Neural crest cell (in vitro differentiated cells): ENCODE measurements at regions not wholly inside any gene's neighbourhood (a gene's known extent, or its start where the extent isn't known, plus 50 kb on each side); places are given as distances from the start of the nearest gene placed in this dataset.

Source experiments
- DNase-seq: peaks from one replicate; pipeline ENCODE4 v3.0.0; 2021; ENCODE audit warnings: low read depth, mixed read lengths, low spot score
- H3K27ac Mint-ChIP-seq: one replicate; pipeline ENCODE4 v1.8.0; 2021; ENCODE audit warnings: mild to moderate bottlenecking, mixed read lengths; ENCODE audit not compliant: unreplicated experiment
- H3K27me3 Mint-ChIP-seq: 2 replicates; pipeline ENCODE4 v1.8.0; 2021; ENCODE audit warnings: low read depth, mild to moderate bottlenecking, mixed read lengths
- H3K36me3 Mint-ChIP-seq: 2 replicates; pipeline ENCODE4 v1.8.0; 2021; ENCODE audit warnings: low read depth, mild to moderate bottlenecking, mixed read lengths
- H3K4me1 Mint-ChIP-seq: 2 replicates; pipeline ENCODE4 v1.8.0; 2021; ENCODE audit warnings: mixed read lengths
- H3K4me3 Mint-ChIP-seq: one replicate; pipeline ENCODE4 v1.8.0; 2021; ENCODE audit warnings: mild to moderate bottlenecking, mixed read lengths
- H3K9me3 Mint-ChIP-seq: 2 replicates; pipeline ENCODE4 v1.8.0; 2021; ENCODE audit warnings: mixed read lengths
- CTCF ChIP-seq: fragments of 200-600 bp; sonication (generic); conservative IDR thresholded peaks from 2 replicates; pipeline ENCODE4 v1.5.0; 2021; ENCODE audit warnings: antibody characterized with exemption, mild to moderate bottlenecking

- H3K27ac Mint-ChIP-seq = no peak overlapping the region
- H3K4me1 Mint-ChIP-seq = no peaks in the 10 kb centered on the region
- DNase-seq = no peak
- no peaks in the 10 kb centered on the region for H3K27me3 Mint-ChIP-seq
- TF ChIP-seq CTCF = no peak
- H3K9me3 Mint-ChIP-seq = no peaks in the 10 kb centered on the region
- no peaks in the 10 kb centered on the region for H3K36me3 Mint-ChIP-seq
- no peak overlapping the region for H3K4me3 Mint-ChIP-seq
These were observed 1182.4 kb downstream of the HACE1 start for GRCh38 chr6:103677290-103677689.

DNA sequence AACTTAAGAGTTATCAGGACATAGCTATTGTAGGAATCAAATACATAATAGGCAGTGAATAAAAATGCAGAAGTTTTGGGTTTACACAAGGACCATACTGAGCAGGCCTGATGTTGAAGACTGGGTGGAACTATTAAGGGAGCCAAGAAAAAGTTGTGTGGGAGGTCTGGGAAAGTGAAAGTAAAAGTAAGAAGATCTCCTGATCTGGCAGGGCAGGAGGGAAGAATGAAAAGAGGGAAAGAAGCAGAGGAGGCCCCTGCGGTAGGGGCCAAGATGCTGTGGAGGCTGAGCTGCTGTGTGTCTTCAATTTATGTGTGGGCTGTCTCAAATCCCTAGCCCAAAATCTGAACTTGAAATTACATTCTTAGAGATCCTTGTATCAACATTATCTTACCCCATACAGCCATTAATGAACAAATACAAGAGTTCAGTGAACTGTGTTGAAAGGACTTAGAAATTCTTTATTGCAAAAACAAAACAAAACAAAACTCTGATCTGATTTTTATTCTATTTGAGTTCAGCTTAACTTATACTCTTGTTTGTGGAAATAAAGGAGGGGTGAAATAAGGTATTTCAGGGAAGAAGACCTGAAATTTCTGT lies 1183.8 kb downstream of the HACE1 start:
- H3K27ac Mint-ChIP-seq = no peak overlapping the region
- DNase-seq = no peak
- no peak for TF ChIP-seq CTCF
- H3K9me3 Mint-ChIP-seq = no peaks in the 10 kb centered on the region
- H3K4me1 Mint-ChIP-seq = no peaks in the 10 kb centered on the region
- H3K4me3 Mint-ChIP-seq = no peak overlapping the region
- H3K27me3 Mint-ChIP-seq = no peaks in the 10 kb centered on the region
- no peaks in the 10 kb centered on the region for H3K36me3 Mint-ChIP-seq

- no peak for DNase-seq
- H3K27ac Mint-ChIP-seq = no peak overlapping the region
- no peaks in the 10 kb centered on the region for H3K36me3 Mint-ChIP-seq
- H3K4me3 Mint-ChIP-seq = no peak overlapping the region
- no peak for TF ChIP-seq CTCF
- no peaks in the 10 kb centered on the region for H3K4me1 Mint-ChIP-seq
- H3K9me3 Mint-ChIP-seq = no peaks in the 10 kb centered on the region
- no peaks in the 10 kb centered on the region for H3K27me3 Mint-ChIP-seq
These were observed 1184.9 kb downstream of the HACE1 start for GRCh38 chr6:103674790-103675189.

DNA sequence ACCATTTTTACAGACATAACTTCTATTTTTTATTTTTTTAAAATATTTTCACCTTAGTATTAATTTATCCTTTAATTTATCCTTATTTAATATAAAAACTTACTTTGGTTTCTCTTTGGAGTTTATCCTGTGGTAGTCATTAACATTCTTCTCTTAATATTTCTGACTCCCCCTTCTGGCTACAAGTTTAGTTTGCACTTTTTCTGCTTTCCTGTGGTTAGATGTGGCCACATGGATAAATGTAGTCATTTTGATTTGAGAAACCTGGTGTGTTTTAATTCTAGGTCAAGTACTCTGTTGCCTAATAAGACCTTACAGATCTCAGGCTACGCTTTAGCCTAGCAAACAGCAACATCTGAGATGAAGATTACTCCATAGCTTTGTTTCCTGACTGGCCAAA lies 1187.5 kb downstream of the HACE1 start:
- no peak overlapping the region for H3K27ac Mint-ChIP-seq
- H3K36me3 Mint-ChIP-seq = no peaks in the 10 kb centered on the region
- no peak for DNase-seq
- H3K9me3 Mint-ChIP-seq = no peaks in the 10 kb centered on the region
- no peaks in the 10 kb centered on the region for H3K27me3 Mint-ChIP-seq
- H3K4me1 Mint-ChIP-seq = no peaks in the 10 kb centered on the region
- peak; percentile 48 for TF ChIP-seq CTCF
- no peak overlapping the region for H3K4me3 Mint-ChIP-seq

GRCh38 chr6:103629613-103630012 lies 1230.1 kb downstream of the HACE1 start:
- Mint-ChIP-seq H3K27me3 (no peaks in the 10 kb centered on the region), H3K9me3 (no peaks in the 10 kb centered on the region), H3K4me1 (no peaks in the 10 kb centered on the region), H3K4me3 (no peak overlapping the region), H3K27ac (no peak overlapping the region), H3K36me3 (no peaks in the 10 kb centered on the region)
- DNase-seq = no peak
- TF ChIP-seq CTCF = no peak
